ENCODE measurements at regions not wholly inside any gene's neighbourhood (a gene's known extent, or its start where the extent isn't known, plus 50 kb on each side); places are given as distances from the start of the nearest gene placed in this dataset.

DNA sequence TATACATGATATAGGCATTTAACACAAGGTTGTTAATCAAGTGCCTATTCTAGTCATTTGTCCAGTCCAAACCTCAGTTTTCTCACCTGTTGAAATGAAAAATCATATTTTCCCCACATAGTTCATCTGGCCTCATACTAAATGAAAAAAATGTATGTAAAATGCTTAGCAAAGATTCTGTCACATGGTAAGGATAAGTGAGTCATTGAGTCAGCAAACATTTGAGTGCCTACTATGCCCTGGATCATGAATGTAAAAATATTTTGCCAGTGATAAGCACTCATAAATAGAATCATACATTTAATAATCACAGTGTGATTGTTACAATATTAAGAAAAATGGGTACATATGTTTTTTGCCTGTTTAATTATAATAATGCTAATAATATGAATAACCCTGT, 181.2 kb upstream of the PAPPA start:
- no peak overlapping the region for H2AFZ ChIP-seq (ENCODE audit: low read length)
- H3K79me2 ChIP-seq (ENCODE audit: insufficient read depth, low read length), result no peaks in the 10 kb centered on the region

DNA sequence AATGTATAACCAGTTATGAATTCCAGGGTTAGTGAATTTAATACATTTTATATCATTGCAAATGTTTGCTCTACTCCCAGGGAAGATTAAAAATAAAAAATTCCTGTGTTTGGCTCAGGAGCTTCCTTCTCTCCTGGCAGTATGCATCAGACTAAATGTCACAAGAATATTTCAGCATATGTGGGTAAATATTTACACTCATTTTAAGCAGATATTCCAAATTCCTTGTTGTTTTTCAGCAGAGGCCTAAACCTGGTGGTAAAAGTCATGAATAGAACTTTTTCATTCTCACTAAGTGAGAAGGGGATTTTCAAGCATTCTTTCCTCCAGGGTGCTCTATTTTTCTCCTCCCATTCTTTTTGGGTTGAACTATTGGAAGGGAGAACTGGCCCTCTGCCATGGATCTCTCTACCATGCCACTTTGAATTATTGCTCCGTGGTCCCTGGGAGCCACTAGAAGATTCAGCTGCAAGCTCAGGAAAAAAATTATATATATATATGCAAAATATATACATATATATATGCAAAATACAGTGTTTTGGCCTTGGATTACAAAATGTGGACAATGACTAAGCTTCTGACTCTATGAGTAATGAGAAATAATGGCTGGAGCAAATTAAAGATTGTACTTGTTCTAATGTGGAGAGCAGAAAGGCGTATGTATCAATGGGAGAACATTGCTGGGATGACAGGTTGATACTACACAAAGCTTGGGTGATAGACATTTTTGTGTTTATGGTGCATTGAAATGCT, 180.6 kb upstream of the PAPPA start:
- no peaks in the 10 kb centered on the region for H3K4me1 ChIP-seq (ENCODE audit: insufficient read depth, low read length, poor library complexity, severe bottlenecking)
- H3K27me3 ChIP-seq (ENCODE audit: insufficient read depth, low read length, poor library complexity, severe bottlenecking), result no peaks in the 10 kb centered on the region
- H3K4me3 ChIP-seq (ENCODE audit: low read length, poor library complexity, severe bottlenecking), result no peak overlapping the region
- no peaks in the 10 kb centered on the region for H3K36me3 ChIP-seq (ENCODE audit: insufficient read depth, low read length)
- H3K9ac ChIP-seq (ENCODE audit: low read depth, low read length, poor library complexity, severe bottlenecking), result no peak overlapping the region
- H3K9me2 ChIP-seq (replicated peaks; ENCODE audit: low read depth, low read length), result no peaks in the 10 kb centered on the region
- H3K9me3 ChIP-seq (ENCODE audit: insufficient read depth, low read depth, low read length), result no peaks in the 10 kb centered on the region
- no peak overlapping the region for H2AFZ ChIP-seq (ENCODE audit: low read length)
- no peaks in the 10 kb centered on the region for H3F3A ChIP-seq (ENCODE audit: low read depth)
- no peak for TF ChIP-seq EZH2phosphoT487 (IDR thresholded peaks at IDR 0.05; ENCODE audit: borderline replicate concordance)
- TF ChIP-seq, protein P1, sequence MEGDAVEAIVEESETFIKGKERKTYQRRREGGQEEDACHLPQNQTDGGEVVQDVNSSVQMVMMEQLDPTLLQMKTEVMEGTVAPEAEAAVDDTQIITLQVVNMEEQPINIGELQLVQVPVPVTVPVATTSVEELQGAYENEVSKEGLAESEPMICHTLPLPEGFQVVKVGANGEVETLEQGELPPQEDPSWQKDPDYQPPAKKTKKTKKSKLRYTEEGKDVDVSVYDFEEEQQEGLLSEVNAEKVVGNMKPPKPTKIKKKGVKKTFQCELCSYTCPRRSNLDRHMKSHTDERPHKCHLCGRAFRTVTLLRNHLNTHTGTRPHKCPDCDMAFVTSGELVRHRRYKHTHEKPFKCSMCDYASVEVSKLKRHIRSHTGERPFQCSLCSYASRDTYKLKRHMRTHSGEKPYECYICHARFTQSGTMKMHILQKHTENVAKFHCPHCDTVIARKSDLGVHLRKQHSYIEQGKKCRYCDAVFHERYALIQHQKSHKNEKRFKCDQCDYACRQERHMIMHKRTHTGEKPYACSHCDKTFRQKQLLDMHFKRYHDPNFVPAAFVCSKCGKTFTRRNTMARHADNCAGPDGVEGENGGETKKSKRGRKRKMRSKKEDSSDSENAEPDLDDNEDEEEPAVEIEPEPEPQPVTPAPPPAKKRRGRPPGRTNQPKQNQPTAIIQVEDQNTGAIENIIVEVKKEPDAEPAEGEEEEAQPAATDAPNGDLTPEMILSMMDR (conservative IDR thresholded peaks at IDR 0.05; ENCODE audit: low read length), result no peak
- no peaks in the 10 kb centered on the region for H3K79me2 ChIP-seq (ENCODE audit: insufficient read depth, low read length)
- H4K20me1 ChIP-seq (ENCODE audit: insufficient read depth, low read length, poor library complexity, severe bottlenecking), result no peaks in the 10 kb centered on the region
- no peak overlapping the region for H3K4me2 ChIP-seq (ENCODE audit: low read depth, low read length, poor library complexity, severe bottlenecking)

More for the DNA sequence above, 181.2 kb upstream of the PAPPA start:
- Histone ChIP-seq H3K4me1 (ENCODE audit: insufficient read depth, low read length, poor library complexity, severe bottlenecking) (no peaks in the 10 kb centered on the region), H3F3A (ENCODE audit: low read depth) (no peaks in the 10 kb centered on the region), H3K9me2 (replicated peaks; ENCODE audit: low read depth, low read length) (no peaks in the 10 kb centered on the region), H3K4me2 (ENCODE audit: low read depth, low read length, poor library complexity, severe bottlenecking) (no peak overlapping the region), H3K4me3 (ENCODE audit: low read length, poor library complexity, severe bottlenecking) (no peak overlapping the region), H3K27me3 (ENCODE audit: insufficient read depth, low read length, poor library complexity, severe bottlenecking) (no peaks in the 10 kb centered on the region), H3K9ac (ENCODE audit: low read depth, low read length, poor library complexity, severe bottlenecking) (no peak overlapping the region), H3K36me3 (ENCODE audit: insufficient read depth, low read length) (no peaks in the 10 kb centered on the region), H3K9me3 (ENCODE audit: insufficient read depth, low read depth, low read length) (no peaks in the 10 kb centered on the region), H4K20me1 (ENCODE audit: insufficient read depth, low read length, poor library complexity, severe bottlenecking) (no peaks in the 10 kb centered on the region)
- TF ChIP-seq EZH2phosphoT487 (IDR thresholded peaks at IDR 0.05; ENCODE audit: borderline replicate concordance), result no peak
- TF ChIP-seq, protein P1 (conservative IDR thresholded peaks at IDR 0.05; ENCODE audit: low read length), result no peak

DNA sequence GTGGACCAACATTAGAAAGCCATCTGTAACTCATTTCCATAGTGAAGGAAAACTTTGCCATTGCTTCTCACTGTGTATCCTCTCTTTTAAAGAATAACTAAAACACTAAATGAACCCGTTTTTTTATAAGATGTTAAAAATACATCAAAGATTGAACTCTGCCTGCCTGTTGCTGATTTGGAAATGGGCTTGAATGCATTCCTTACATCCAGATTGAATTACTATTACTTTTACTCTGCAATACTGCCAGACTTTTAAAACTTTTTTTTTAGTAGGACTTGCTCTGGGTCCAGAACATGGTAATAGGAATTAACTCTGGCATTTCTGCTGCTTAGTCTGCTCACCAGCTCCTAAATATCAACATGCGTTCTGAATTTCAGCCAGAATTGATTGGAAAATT, 176.8 kb upstream of the PAPPA start:
- Histone ChIP-seq H3K4me2 (ENCODE audit: low read depth, low read length, poor library complexity, severe bottlenecking) (no peak overlapping the region), H3K4me1 (ENCODE audit: insufficient read depth, low read length, poor library complexity, severe bottlenecking) (no peaks in the 10 kb centered on the region), H3K36me3 (ENCODE audit: insufficient read depth, low read length) (no peaks in the 10 kb centered on the region), H3K4me3 (ENCODE audit: low read length, poor library complexity, severe bottlenecking) (no peak overlapping the region), H3F3A (ENCODE audit: low read depth) (no peaks in the 10 kb centered on the region), H3K27me3 (ENCODE audit: insufficient read depth, low read length, poor library complexity, severe bottlenecking) (no peaks in the 10 kb centered on the region), H2AFZ (ENCODE audit: low read length) (no peak overlapping the region), H4K20me1 (ENCODE audit: insufficient read depth, low read length, poor library complexity, severe bottlenecking) (no peaks in the 10 kb centered on the region), H3K9ac (ENCODE audit: low read depth, low read length, poor library complexity, severe bottlenecking) (no peak overlapping the region), H3K9me2 (replicated peaks; ENCODE audit: low read depth, low read length) (no peaks in the 10 kb centered on the region), H3K9me3 (ENCODE audit: insufficient read depth, low read depth, low read length) (no peaks in the 10 kb centered on the region), H3K79me2 (ENCODE audit: insufficient read depth, low read length) (no peaks in the 10 kb centered on the region)
- no peak for TF ChIP-seq EZH2phosphoT487 (IDR thresholded peaks at IDR 0.05; ENCODE audit: borderline replicate concordance)

DNA sequence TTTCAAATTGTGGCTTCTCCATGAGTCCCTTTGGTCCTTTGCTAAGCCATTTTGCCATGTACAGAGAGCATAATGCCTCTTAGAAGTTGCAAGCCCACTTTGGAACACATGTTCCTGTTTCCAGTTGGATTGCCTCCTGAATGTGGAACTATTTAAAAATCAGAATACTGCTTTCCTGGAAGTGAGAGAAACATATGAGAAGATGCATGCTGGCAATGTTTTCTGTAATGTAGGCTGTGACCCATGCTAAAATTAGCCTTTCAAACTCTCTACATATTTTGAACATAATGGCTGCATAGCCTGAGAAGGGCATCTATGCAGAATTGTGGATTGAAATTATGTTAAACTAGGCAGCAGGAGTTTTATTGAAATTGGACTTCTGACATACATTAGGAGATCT, 175.5 kb upstream of the PAPPA start:
- Histone ChIP-seq H3K4me3 (ENCODE audit: low read length, poor library complexity, severe bottlenecking) (no peak overlapping the region), H3K79me2 (ENCODE audit: insufficient read depth, low read length) (no peaks in the 10 kb centered on the region), H3K36me3 (ENCODE audit: insufficient read depth, low read length) (no peaks in the 10 kb centered on the region), H4K20me1 (ENCODE audit: insufficient read depth, low read length, poor library complexity, severe bottlenecking) (no peaks in the 10 kb centered on the region), H3K9me3 (ENCODE audit: insufficient read depth, low read depth, low read length) (no peaks in the 10 kb centered on the region), H3F3A (ENCODE audit: low read depth) (no peaks in the 10 kb centered on the region), H3K9me2 (replicated peaks; ENCODE audit: low read depth, low read length) (no peaks in the 10 kb centered on the region), H3K9ac (ENCODE audit: low read depth, low read length, poor library complexity, severe bottlenecking) (no peak overlapping the region), H3K4me2 (ENCODE audit: low read depth, low read length, poor library complexity, severe bottlenecking) (no peak overlapping the region), H2AFZ (ENCODE audit: low read length) (no peak overlapping the region), H3K4me1 (ENCODE audit: insufficient read depth, low read length, poor library complexity, severe bottlenecking) (no peaks in the 10 kb centered on the region), H3K27me3 (ENCODE audit: insufficient read depth, low read length, poor library complexity, severe bottlenecking) (no peaks in the 10 kb centered on the region)
- TF ChIP-seq, protein P1 (conservative IDR thresholded peaks at IDR 0.05; ENCODE audit: low read length), result no peak

Data from Loucy (cell line).